ENCODE measurements at regions not wholly inside any gene's neighbourhood (a gene's known extent, or its start where the extent isn't known, plus 50 kb on each side); places are given as distances from the start of the nearest gene placed in this dataset.
"Not testable (repeated sequence)": the region's sequence is repeated elsewhere in the genome, so short reads cannot be mapped to it uniquely, and the experiment has no call there.

DNA sequence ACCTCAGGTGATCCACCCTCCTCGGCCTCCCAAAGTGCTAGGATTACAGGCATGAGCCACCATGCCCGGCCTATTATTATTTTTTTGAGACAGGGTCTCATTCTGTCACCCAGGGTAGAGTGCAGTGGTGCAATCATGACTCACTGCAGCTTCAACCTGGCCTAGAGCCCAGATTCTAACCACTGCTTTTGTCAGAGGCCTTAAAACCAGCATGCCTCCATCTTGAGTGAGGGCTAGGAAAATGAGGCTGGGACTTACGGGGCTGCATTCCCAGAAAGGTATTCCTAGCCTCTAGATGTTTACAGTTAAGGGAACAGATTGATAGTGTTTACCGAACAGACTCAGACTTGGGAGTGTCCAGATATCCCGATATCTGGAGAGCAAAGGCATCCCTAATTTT is 57.6 kb upstream of the ATF7IP2 start:
- not testable (repeated sequence) for TF ChIP-seq CTCF (IDR thresholded peaks at IDR 0.05; ENCODE audit: insufficient read depth, low read length); SPI1 (IDR thresholded peaks at IDR 0.05; ENCODE audit: borderline replicate concordance, low read depth); POLR2AphosphoS5 (IDR thresholded peaks at IDR 0.05; ENCODE audit: low read depth)
